ENCODE measurements at regions not wholly inside any gene's neighbourhood (a gene's known extent, or its start where the extent isn't known, plus 50 kb on each side); places are given as distances from the start of the nearest gene placed in this dataset.

DNA sequence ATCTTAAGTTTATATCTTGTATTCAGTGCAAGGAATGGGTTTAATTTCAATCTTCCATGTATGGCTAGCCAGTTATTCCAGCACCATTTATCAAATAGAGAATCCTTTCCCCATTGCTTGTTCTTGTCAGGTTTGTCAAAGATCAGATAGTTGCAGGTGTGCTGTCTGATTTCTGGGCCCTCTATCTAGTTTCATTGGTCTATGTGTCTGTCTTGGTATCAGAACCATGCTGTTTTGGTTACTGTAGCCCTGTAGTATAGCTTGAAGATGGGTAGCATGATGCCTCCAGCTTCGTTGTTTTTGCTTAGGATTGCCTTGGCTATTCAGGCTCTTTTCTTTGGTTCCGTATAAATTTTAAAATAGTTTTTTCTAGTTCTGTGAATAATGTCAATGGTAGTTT lies 200.0 kb downstream of the MANEA start:
- no peak for DNase-seq
- Mint-ChIP-seq H3K36me3 (ENCODE audit: insufficient read depth in 1 of 3, low read depth in 3 of 3) (no peaks in the 10 kb centered on the region; a peak in 1 of 7 replicates), H3K4me3 (no peak overlapping the region), H3K27ac (no peak overlapping the region), H3K9me3 (peaks cover 0 to 5% of the 10 kb centered on the region in 2 experiments; a peak in 4 of 5 replicates), H3K4me1 (no peaks in the 10 kb centered on the region), H3K27me3 (ENCODE audit: low read depth) (no peaks in the 10 kb centered on the region)
- H3K79me1 ChIP-seq (ENCODE audit: insufficient read depth, low read depth, low read length, poor library complexity, severe bottlenecking), result no peaks in the 10 kb centered on the region
- H3K18ac ChIP-seq (ENCODE audit: insufficient read length, low read depth, low read length), result no peak overlapping the region
- no peak overlapping the region for H2AFZ ChIP-seq (ENCODE audit: low read length)
- H3K9me3 ChIP-seq (ENCODE audit: control insufficient read depth, low read depth, low read length), result no peaks in the 10 kb centered on the region
- no peak overlapping the region for H3K56ac ChIP-seq (ENCODE audit: insufficient read length, low read depth, low read length)
- H2BK20ac ChIP-seq (ENCODE audit: low read depth, low read length, poor library complexity, severe bottlenecking), result no peak overlapping the region
- H4K5ac ChIP-seq (ENCODE audit: insufficient read length, low read depth, low read length), result no peak overlapping the region
- H3K4me2 ChIP-seq (ENCODE audit: insufficient read depth, insufficient read length, low read length), result no peak overlapping the region
- no peak overlapping the region for H2BK12ac ChIP-seq (ENCODE audit: insufficient read length, low read depth, low read length)
- H2AK5ac ChIP-seq (ENCODE audit: insufficient read length, low read length), result no peak overlapping the region
- no peak overlapping the region for H4K8ac ChIP-seq (replicated peaks; ENCODE audit: insufficient read length, low read depth, low read length)
- H4K91ac ChIP-seq (ENCODE audit: insufficient read length, low read depth, low read length), result no peak overlapping the region
- H3K23me2 ChIP-seq (ENCODE audit: insufficient read length, low read depth, low read length, poor library complexity, severe bottlenecking), result no peaks in the 10 kb centered on the region
- no peaks in the 10 kb centered on the region for H3K79me2 ChIP-seq (ENCODE audit: insufficient read depth, low read length)
- H3K4ac ChIP-seq (ENCODE audit: low read depth, low read length), result no peak overlapping the region
- no peaks in the 10 kb centered on the region for H3K27me3 ChIP-seq (ENCODE audit: insufficient read depth, low read length)
- H3K4me1 ChIP-seq (ENCODE audit: insufficient read depth, low read length), result no peaks in the 10 kb centered on the region
- TF ChIP-seq, protein P1, sequence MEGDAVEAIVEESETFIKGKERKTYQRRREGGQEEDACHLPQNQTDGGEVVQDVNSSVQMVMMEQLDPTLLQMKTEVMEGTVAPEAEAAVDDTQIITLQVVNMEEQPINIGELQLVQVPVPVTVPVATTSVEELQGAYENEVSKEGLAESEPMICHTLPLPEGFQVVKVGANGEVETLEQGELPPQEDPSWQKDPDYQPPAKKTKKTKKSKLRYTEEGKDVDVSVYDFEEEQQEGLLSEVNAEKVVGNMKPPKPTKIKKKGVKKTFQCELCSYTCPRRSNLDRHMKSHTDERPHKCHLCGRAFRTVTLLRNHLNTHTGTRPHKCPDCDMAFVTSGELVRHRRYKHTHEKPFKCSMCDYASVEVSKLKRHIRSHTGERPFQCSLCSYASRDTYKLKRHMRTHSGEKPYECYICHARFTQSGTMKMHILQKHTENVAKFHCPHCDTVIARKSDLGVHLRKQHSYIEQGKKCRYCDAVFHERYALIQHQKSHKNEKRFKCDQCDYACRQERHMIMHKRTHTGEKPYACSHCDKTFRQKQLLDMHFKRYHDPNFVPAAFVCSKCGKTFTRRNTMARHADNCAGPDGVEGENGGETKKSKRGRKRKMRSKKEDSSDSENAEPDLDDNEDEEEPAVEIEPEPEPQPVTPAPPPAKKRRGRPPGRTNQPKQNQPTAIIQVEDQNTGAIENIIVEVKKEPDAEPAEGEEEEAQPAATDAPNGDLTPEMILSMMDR (conservative IDR thresholded peaks at IDR 0.05), result no peak
- H4K20me1 ChIP-seq (ENCODE audit: control insufficient read depth, insufficient read depth, insufficient read length), result no peaks in the 10 kb centered on the region
- H3K14ac ChIP-seq (ENCODE audit: insufficient read depth, low read length), result no peak overlapping the region
- no CpG with 5 or more reads among the region's 2 CpGs for WGBS (ENCODE audit: extremely low coverage, insufficient read length, low lambda C conversion rate)
- no peak overlapping the region for H3T11ph ChIP-seq (ENCODE audit: low read length)
- no peak overlapping the region for H2BK15ac ChIP-seq (ENCODE audit: low read depth, low read length)
- no peak overlapping the region for H3K27ac ChIP-seq (ENCODE audit: insufficient read length, low read depth, low read length)
- no peak overlapping the region for H2BK120ac ChIP-seq (ENCODE audit: low read depth, low read length, poor library complexity, severe bottlenecking)
- no peak overlapping the region for H3K23ac ChIP-seq (ENCODE audit: insufficient read length, low read depth, low read length)
- H2BK5ac ChIP-seq (ENCODE audit: insufficient read length, low read length), result no peak overlapping the region
- H3K9ac ChIP-seq (ENCODE audit: extremely low read depth, insufficient read length, low read length), result no peak overlapping the region
